GM12801 (cell line): ENCODE measurements at regions not wholly inside any gene's neighbourhood (a gene's known extent, or its start where the extent isn't known, plus 50 kb on each side); places are given as distances from the start of the nearest gene placed in this dataset.

Experiments
- TF ChIP-seq, protein P1 (sequence below): IDR thresholded peaks from one replicate; pipeline ENCODE4 v1.5.1; 2011; ENCODE audit warnings: control low read depth; ENCODE audit not compliant: insufficient read length; ENCODE audit errors: extremely low read depth

DNA sequence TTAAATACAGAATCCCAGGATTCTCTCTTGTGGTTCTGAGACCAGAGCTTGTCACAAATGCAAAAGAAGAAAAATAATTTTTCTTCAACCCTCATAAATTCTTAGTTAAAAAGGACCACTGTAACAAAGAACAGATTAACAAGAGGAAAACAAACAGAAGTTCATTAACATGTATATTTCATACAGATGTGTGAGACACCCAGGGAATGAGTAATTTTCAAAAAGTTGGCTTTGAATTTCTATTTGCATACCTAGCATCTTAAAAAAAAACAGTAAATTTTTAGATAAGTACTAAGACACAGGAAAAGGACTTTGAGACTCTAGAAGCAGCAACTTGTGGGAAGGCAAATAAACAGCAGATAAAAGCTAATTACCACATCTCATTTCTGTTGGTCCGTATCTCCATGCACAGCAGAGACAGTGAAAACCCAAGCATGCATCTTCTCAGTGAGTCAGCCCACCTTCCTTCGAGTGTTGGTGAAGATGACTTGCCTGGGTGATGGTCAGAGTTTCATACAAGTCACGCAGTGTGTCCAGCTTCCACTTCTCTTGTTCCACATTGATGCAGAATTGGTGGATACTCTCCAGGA lies 399.9 kb upstream of the ADAMTS5 start:
- TF ChIP-seq, protein P1, sequence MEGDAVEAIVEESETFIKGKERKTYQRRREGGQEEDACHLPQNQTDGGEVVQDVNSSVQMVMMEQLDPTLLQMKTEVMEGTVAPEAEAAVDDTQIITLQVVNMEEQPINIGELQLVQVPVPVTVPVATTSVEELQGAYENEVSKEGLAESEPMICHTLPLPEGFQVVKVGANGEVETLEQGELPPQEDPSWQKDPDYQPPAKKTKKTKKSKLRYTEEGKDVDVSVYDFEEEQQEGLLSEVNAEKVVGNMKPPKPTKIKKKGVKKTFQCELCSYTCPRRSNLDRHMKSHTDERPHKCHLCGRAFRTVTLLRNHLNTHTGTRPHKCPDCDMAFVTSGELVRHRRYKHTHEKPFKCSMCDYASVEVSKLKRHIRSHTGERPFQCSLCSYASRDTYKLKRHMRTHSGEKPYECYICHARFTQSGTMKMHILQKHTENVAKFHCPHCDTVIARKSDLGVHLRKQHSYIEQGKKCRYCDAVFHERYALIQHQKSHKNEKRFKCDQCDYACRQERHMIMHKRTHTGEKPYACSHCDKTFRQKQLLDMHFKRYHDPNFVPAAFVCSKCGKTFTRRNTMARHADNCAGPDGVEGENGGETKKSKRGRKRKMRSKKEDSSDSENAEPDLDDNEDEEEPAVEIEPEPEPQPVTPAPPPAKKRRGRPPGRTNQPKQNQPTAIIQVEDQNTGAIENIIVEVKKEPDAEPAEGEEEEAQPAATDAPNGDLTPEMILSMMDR: no peak

DNA sequence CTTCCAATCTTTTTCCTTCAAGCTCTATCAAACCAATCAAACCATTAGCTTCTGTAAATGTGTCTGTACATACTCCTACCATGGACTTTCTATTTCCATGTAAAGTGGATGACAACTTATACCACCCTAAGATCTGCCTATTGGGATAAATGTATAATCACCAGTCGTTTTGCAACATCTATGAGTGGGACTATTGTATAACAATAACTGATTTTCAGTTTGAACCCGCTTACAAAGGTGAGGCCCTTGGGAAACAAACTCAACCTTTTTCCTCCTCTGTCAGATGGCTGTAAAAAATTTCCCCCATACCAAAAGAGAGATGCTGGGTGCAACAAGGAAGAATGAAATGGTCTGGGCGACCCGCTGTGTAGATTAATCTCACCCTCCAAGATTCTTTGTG lies 399.1 kb upstream of the ADAMTS5 start:
- TF ChIP-seq, protein P1: no peak

DNA sequence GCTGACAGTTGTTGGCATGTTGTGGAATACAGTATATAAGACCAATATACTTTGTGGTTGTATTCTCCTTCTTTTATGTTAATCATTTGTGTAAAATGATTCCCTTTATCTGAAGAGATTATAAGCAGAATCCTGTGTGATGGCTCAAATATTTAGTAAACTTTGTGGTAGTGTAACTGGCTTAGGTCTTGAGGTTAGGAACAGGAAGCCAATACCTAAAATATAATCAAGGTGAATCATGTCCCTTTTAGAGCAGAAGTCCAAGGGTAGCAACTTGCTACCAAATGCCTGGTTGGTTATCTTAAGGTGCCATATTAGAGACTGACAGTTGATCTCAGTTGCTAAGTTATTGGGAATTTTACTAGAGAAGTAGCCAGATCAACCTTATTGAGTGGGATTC lies 398.5 kb upstream of the ADAMTS5 start:
- TF ChIP-seq, protein P1: no peak

DNA sequence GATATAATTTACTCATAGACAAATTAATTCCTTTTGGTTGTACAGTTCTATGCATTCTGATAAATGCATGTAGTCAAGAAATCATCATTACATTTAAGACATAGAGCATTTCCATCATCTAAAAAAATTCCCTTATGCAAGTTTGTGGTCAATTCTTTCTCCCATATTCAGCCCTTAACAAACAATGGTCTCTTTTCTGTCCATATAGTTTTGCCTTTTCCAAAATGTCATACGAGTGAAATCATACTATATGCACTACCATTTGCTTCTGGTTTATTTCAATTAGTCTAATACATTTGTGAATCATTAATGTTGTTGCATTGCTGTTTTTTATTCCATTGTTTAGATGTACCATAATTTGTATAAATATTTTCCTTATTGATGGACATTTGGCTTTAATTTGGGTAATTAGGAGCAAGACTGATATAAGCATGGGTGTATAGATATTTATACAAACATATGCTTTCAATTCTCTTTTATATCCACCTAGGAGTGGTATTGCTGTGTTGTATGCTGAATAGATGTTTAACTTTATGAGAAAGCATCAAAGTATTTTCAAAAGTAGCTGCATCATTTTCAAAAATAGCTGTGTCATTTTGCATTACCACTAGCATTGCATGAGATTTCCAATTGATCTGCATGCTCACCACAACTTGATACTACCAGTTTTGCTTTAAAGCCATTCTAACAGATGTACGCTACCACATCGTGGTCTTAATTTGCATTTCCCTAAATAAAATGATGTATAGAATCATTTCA lies 397.0 kb upstream of the ADAMTS5 start:
- TF ChIP-seq, protein P1: no peak

DNA sequence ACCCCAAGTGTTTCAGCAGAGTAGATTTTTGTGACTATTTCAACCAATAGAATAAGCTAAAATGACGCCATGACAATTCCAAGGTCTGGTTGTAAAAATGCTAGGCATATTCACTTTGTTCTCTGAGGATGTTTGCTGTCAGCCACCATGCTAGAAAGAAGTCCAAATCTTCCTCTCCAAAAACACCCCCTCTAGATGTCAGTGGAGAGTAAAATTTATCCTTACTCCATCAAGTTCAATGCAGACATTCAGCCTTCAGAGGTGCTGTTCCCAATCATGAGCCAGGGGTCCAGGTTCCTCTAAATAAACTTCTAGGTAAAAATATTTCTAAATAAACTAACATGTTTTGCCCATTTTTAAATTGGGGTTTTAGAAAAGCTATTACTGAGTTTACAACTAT lies 395.4 kb upstream of the ADAMTS5 start:
- TF ChIP-seq, protein P1: no peak

DNA sequence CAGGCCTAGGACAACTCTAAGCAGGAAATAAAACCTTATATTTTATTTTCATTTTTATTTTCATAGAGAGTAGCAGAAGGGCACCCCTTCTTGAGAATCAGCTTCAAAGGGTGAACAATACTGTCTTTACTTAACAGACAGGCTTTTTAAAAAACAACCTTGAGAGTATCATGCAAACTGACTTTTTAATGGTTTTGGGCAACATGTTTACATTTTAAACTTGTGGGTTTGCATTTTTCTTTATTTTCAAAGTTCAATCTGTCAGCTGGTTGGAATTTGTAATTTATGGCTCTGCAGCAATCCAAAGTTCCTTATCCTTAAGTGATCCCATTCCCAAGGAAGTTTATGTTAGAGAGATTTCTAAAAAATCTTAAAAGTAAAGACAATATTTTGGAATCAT lies 392.3 kb upstream of the ADAMTS5 start:
- TF ChIP-seq, protein P1: no peak

DNA sequence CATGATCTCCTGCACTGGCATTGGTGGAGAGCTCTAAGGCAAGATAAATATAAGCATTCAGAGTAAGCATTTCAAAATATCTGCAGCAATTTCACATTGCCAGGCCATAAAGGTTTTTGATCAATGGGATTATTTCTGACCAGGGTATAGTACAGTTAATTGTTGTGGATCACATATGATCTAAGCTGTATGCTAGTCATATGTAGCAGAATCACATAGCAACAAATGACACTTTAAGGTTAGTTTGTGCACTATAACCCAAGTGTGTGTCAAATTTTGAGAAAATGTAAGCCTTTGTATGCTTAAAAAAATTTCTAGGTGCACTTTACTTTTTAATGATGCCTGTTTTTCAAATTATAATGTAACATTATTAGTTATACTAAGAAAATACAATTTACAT lies 386.0 kb upstream of the ADAMTS5 start:
- TF ChIP-seq, protein P1: no peak
